Nephron progenitor cell (in vitro differentiated cells): ENCODE measurements at regions not wholly inside any gene's neighbourhood (a gene's known extent, or its start where the extent isn't known, plus 50 kb on each side); places are given as distances from the start of the nearest gene placed in this dataset.

ENCODE experiments used
- DNase-seq: peaks from one replicate; pipeline ENCODE4 v3.0.0; 2021
- H3K27ac Mint-ChIP-seq: 2 replicates; pipeline ENCODE4 v1.8.0; 2021; ENCODE audit warnings: mild to moderate bottlenecking, moderate library complexity, mixed read lengths
- H3K27me3 Mint-ChIP-seq: 2 replicates; pipeline ENCODE4 v1.8.0; 2021; ENCODE audit warnings: mild to moderate bottlenecking, low read depth, mixed read lengths; ENCODE audit not compliant: poor library complexity
- H3K36me3 Mint-ChIP-seq: 2 replicates; pipeline ENCODE4 v1.8.0; 2021; ENCODE audit warnings: low read depth, mixed read lengths
- H3K4me1 Mint-ChIP-seq: 2 replicates; pipeline ENCODE4 v1.8.0; 2021; ENCODE audit warnings: mixed read lengths
- H3K4me3 Mint-ChIP-seq: 2 replicates; pipeline ENCODE4 v1.8.0; 2021; ENCODE audit warnings: mild to moderate bottlenecking, moderate library complexity, mixed read lengths
- H3K9me3 Mint-ChIP-seq: 2 replicates; pipeline ENCODE4 v1.8.0; 2021; ENCODE audit warnings: mild to moderate bottlenecking, moderate library complexity, mixed read lengths
- TF ChIP-seq, protein P1 (sequence below): fragments of 200-600 bp; sonication (generic); IDR thresholded peaks from 2 replicates; pipeline ENCODE4 v1.5.0; 2021; ENCODE audit warnings: antibody characterized with exemption

- no peak overlapping the region for H3K27ac Mint-ChIP-seq
- no peaks in the 10 kb centered on the region for H3K4me1 Mint-ChIP-seq
- H3K36me3 Mint-ChIP-seq: no peaks in the 10 kb centered on the region
- TF ChIP-seq, protein P1, sequence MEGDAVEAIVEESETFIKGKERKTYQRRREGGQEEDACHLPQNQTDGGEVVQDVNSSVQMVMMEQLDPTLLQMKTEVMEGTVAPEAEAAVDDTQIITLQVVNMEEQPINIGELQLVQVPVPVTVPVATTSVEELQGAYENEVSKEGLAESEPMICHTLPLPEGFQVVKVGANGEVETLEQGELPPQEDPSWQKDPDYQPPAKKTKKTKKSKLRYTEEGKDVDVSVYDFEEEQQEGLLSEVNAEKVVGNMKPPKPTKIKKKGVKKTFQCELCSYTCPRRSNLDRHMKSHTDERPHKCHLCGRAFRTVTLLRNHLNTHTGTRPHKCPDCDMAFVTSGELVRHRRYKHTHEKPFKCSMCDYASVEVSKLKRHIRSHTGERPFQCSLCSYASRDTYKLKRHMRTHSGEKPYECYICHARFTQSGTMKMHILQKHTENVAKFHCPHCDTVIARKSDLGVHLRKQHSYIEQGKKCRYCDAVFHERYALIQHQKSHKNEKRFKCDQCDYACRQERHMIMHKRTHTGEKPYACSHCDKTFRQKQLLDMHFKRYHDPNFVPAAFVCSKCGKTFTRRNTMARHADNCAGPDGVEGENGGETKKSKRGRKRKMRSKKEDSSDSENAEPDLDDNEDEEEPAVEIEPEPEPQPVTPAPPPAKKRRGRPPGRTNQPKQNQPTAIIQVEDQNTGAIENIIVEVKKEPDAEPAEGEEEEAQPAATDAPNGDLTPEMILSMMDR: no peak
- H3K4me3 Mint-ChIP-seq: no peak overlapping the region
- H3K27me3 Mint-ChIP-seq: peaks cover 6% of the 10 kb centered on the region
- H3K9me3 Mint-ChIP-seq: no peaks in the 10 kb centered on the region
- DNase-seq: no peak
These were observed 176.8 kb upstream of the CHRM3 start for GRCh38 chr1:239209591-239209990.

DNA sequence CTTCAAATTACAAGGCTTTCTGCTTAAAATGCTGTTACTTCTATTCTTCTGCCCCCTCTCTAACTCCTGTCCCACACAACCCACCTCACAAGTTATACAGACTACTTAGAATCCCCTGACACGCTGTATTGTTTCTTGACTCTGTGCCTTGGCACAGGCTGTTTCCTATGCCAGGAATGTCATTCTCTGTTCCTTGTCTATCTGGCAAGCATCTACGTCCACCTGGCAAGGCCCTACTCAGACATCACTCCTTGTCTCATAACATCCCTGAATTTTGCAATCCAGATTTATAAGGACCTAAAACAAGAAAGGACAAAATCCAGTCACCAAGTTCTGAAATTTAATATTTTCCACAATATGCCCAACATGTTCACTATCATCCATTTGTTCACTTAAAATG lies 182.0 kb upstream of the CHRM3 start:
- Mint-ChIP-seq H3K27ac (no peak overlapping the region), H3K9me3 (peaks cover 9% of the 10 kb centered on the region), H3K36me3 (no peaks in the 10 kb centered on the region), H3K4me3 (no peak overlapping the region), H3K27me3 (peaks cover 3% of the 10 kb centered on the region), H3K4me1 (no peaks in the 10 kb centered on the region)
- no peak for DNase-seq
- TF ChIP-seq, protein P1: no peak

DNA sequence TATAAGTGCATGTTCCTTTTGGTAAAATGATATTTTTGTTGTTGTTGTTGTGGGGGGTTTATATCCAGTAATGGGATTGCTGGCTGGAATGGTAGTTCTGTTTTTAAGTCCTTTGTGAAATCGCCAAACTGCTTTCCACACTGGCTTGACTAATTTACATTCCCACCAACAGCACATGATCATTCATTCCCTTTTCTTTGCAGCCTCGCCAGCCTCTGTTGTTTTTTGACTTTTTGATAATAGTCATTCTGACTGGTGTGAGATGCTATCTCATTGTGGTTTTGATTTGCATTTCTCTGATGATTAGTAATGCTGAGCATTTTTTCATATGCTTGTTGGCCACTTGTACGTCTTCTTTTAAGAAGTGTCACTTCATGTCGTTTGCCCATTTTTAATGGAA lies 188.5 kb upstream of the CHRM3 start:
- no peak overlapping the region for H3K27ac Mint-ChIP-seq
- no peaks in the 10 kb centered on the region for H3K4me1 Mint-ChIP-seq
- H3K27me3 Mint-ChIP-seq: no peaks in the 10 kb centered on the region
- no peak for DNase-seq
- H3K9me3 Mint-ChIP-seq: peaks cover 12% of the 10 kb centered on the region
- TF ChIP-seq, protein P1: no peak
- H3K36me3 Mint-ChIP-seq: no peaks in the 10 kb centered on the region
- H3K4me3 Mint-ChIP-seq: no peak overlapping the region

GRCh38 chr1:239189998-239190512 lies 196.3 kb upstream of the CHRM3 start:
- no peak for DNase-seq
- H3K4me1 Mint-ChIP-seq: no peaks in the 10 kb centered on the region
- H3K27me3 Mint-ChIP-seq: peaks cover 8% of the 10 kb centered on the region
- no peak overlapping the region for H3K4me3 Mint-ChIP-seq
- no peak overlapping the region for H3K27ac Mint-ChIP-seq
- TF ChIP-seq, protein P1: no peak
- no peaks in the 10 kb centered on the region for H3K9me3 Mint-ChIP-seq
- no peaks in the 10 kb centered on the region for H3K36me3 Mint-ChIP-seq

DNA sequence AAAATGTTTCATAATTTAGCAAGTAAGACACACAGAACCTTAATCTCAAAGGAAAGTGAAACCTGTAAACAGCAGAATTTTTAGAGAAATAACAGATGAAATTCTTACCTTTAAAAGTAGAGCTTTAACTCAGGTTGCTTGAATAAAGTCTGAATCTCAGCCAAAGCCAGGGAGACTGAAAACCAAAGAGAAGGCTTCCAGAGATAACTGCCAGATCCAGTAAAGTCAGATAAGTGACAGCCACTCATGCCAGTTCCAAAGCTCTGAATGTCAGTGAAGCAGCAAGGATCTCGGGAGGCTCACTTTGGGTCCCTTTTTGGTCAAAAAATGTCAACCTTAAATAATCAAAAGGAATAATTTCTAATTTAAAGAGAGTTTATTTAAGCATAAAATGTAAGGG lies 199.9 kb upstream of the CHRM3 start:
- Mint-ChIP-seq H3K4me3 (no peak overlapping the region), H3K27me3 (peaks cover 8% of the 10 kb centered on the region), H3K4me1 (no peaks in the 10 kb centered on the region), H3K27ac (no peak overlapping the region), H3K36me3 (no peaks in the 10 kb centered on the region), H3K9me3 (no peaks in the 10 kb centered on the region)
- TF ChIP-seq, protein P1: no peak
- no peak for DNase-seq

- peaks cover 11% of the 10 kb centered on the region for H3K27me3 Mint-ChIP-seq
- TF ChIP-seq, protein P1: no peak
- no peaks in the 10 kb centered on the region for H3K9me3 Mint-ChIP-seq
These were observed 201.1 kb upstream of the CHRM3 start for GRCh38 chr1:239185245-239185619.

More at GRCh38 chr1:239185245-239185619, 201.1 kb upstream of the CHRM3 start:
- no peak for DNase-seq
- Mint-ChIP-seq H3K4me1 (no peaks in the 10 kb centered on the region), H3K4me3 (no peak overlapping the region), H3K27ac (no peak overlapping the region), H3K36me3 (no peaks in the 10 kb centered on the region)
